Cardiac muscle cell (in vitro differentiated cells and primary cell): ENCODE measurements at regions not wholly inside any gene's neighbourhood (a gene's known extent, or its start where the extent isn't known, plus 50 kb on each side); places are given as distances from the start of the nearest gene placed in this dataset.
"Not testable (repeated sequence)": the region's sequence is repeated elsewhere in the genome, so short reads cannot be mapped to it uniquely, and the experiment has no call there.

Experiments
- DNase-seq, 2 donors: peaks; one replicate each; pipeline versions ENCODE4 v3.0.0 to v3.0.0-alpha.2; 2010 to 2017; ENCODE audit warnings: low read depth in 1 of 2, low spot score in 1 of 2
- H3K27ac ChIP-seq: fragments of 200-600 bp; sonication (generic); 2 replicates; pipeline ENCODE4 v1.5.1; 2016
- H3K27me3 ChIP-seq: fragments of 200-600 bp; sonication (generic); 2 replicates; pipeline ENCODE4 v1.6.0; 2016; ENCODE audit warnings: control low read depth
- H3K36me3 ChIP-seq: fragments of 200-600 bp; sonication (generic); 2 replicates; pipeline ENCODE4 v1.5.1; 2016; ENCODE audit warnings: control low read depth
- H3K4me1 ChIP-seq: fragments of 200-600 bp; sonication (generic); 2 replicates; pipeline ENCODE4 v1.8.1; 2017; ENCODE audit warnings: low read depth, mild to moderate bottlenecking, mixed run types
- H3K4me3 ChIP-seq: fragments of 200-600 bp; sonication (generic); 2 replicates; pipeline ENCODE4 v1.5.1; 2016; ENCODE audit warnings: mild to moderate bottlenecking
- H3K9me3 ChIP-seq: fragments of 200-600 bp; sonication (generic); 2 replicates; pipeline ENCODE4 v1.5.1; 2017; ENCODE audit warnings: low read depth, mild to moderate bottlenecking, control low read depth
- CTCF ChIP-seq: IDR thresholded peaks from 2 replicates; pipeline ENCODE4 v1.5.1; 2012; ENCODE audit warnings: low read depth, mild to moderate bottlenecking, low read length

DNA sequence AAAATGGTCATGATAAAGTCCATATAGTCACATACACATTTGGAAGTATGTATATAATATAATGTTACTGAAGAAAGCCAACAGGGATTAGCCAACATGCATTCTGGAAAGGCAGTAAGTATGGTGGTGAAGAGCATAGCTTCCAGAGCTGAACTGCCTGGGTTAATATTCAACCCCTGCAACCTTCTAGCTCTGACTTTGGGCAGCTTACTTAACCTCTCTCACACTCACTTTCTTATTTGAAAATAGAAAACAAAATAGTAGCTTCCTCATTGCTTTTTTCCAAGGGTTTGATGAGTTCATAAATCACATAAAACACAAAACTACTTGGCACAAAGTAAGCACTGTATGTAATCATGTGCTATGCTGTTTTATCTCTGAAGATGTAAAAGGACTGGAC is 216.4 kb downstream of the CHIC2 start:
- Histone ChIP-seq H3K4me1 (peaks cover 14% of the 10 kb centered on the region), H3K27ac (no peak overlapping the region), H3K36me3 (no peaks in the 10 kb centered on the region), H3K4me3 (no peak overlapping the region), H3K9me3 (no peaks in the 10 kb centered on the region), H3K27me3 (no peaks in the 10 kb centered on the region)
- DNase-seq = no peak
- TF ChIP-seq CTCF = no peak

- H3K9me3 ChIP-seq = no peaks in the 10 kb centered on the region
- peaks cover 14% of the 10 kb centered on the region for H3K4me1 ChIP-seq
- H3K36me3 ChIP-seq = no peaks in the 10 kb centered on the region
- H3K4me3 ChIP-seq = no peak overlapping the region
- peak overlapping the region; percentile 28 for H3K27ac ChIP-seq
- DNase-seq = no peak
- no peak for TF ChIP-seq CTCF
- H3K27me3 ChIP-seq = no peaks in the 10 kb centered on the region
Measured at GRCh38 chr4:53844551-53844950, 219.9 kb downstream of the CHIC2 start.

GRCh38 chr4:53844133-53844532 is 220.3 kb downstream of the CHIC2 start:
- H3K4me3 ChIP-seq = no peak overlapping the region

GRCh38 chr4:53841711-53842110 is 222.7 kb downstream of the CHIC2 start:
- Histone ChIP-seq H3K36me3 (no peaks in the 10 kb centered on the region), H3K4me1 (peaks cover 14% of the 10 kb centered on the region), H3K4me3 (no peak overlapping the region), H3K27ac (no peak overlapping the region), H3K27me3 (no peaks in the 10 kb centered on the region), H3K9me3 (no peaks in the 10 kb centered on the region)
- TF ChIP-seq CTCF = no peak
- DNase-seq = no peak

More at GRCh38 chr4:53844133-53844532, 220.3 kb downstream of the CHIC2 start:
- no peaks in the 10 kb centered on the region for H3K9me3 ChIP-seq
- H3K27me3 ChIP-seq = no peaks in the 10 kb centered on the region
- H3K36me3 ChIP-seq = no peaks in the 10 kb centered on the region
- H3K4me1 ChIP-seq = peaks cover 14% of the 10 kb centered on the region
- peak in 1 of 2 donors; percentile 51 for DNase-seq
- TF ChIP-seq CTCF = no peak
- peak overlapping the region; percentile 28 for H3K27ac ChIP-seq

- Histone ChIP-seq H3K4me1 (peaks cover 14% of the 10 kb centered on the region), H3K27ac (no peak overlapping the region), H3K4me3 (no peak overlapping the region), H3K27me3 (no peaks in the 10 kb centered on the region), H3K36me3 (no peaks in the 10 kb centered on the region), H3K9me3 (no peaks in the 10 kb centered on the region)
- DNase-seq = peak in 1 of 2 donors; percentile 54
- TF ChIP-seq CTCF = no peak
Measured at GRCh38 chr4:53840643-53841042, 223.8 kb downstream of the CHIC2 start.

- H3K27me3 ChIP-seq, H3K9me3 ChIP-seq, H3K4me3 ChIP-seq, DNase-seq, H3K36me3 ChIP-seq, H3K4me1 ChIP-seq, H3K27ac ChIP-seq: not testable (repeated sequence)
Measured at GRCh38 chr4:53833302-53834003, 231.0 kb downstream of the CHIC2 start.
